ENCODE measurements at regions not wholly inside any gene's neighbourhood (a gene's known extent, or its start where the extent isn't known, plus 50 kb on each side); places are given as distances from the start of the nearest gene placed in this dataset.

DNA sequence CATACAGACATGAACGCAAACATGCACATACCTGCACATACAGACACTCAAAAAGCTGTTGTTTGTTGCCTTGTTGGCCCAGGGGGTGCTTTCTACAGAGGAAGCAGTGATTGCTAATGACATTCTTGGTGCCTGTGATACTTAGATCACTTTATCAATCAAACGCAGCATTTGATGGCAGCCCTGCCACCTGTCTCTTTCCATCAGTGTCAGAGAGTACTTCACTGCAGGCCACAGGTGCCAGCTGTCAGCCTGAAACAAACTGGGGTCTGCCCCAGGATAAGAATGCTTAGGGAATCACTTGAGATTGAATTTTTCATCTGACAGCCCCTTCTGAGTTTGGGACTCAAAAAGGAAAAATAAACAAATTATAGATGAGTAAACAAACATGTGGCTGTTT is 388.9 kb upstream of the SGCD start:
- POLR2A ChIA-PET (ENCODE audit: unreplicated experiment), result interaction anchor here (0.5 kb wide), 1 partner anchor 111 kb away, joined by 9 read pairs; no protein-coding TSS in a partner anchor

More for the DNA sequence above, 388.9 kb upstream of the SGCD start:
- Histone ChIP-seq H3K56ac (ENCODE audit: extremely low read depth, insufficient read depth, low read length) (no peak overlapping the region), H2AK5ac (ENCODE audit: low read depth, low read length) (no peak overlapping the region), H4K91ac (ENCODE audit: insufficient read depth, low read depth, low read length) (no peak overlapping the region), H3K4ac (ENCODE audit: low read depth, low read length) (no peak overlapping the region), H4K5ac (ENCODE audit: low read depth, low read length) (no peak overlapping the region), H3K79me1 (ENCODE audit: low read depth in 1 of 2, low read length in 2 of 2) (no peaks in the 10 kb centered on the region), H4K8ac (ENCODE audit: low read depth in 2 of 2, low read length in 2 of 2) (no peak overlapping the region), H3K14ac (replicated peaks; ENCODE audit: low read depth, low read length) (no peak overlapping the region), H3K23ac (ENCODE audit: low read depth, low read length) (no peak overlapping the region), H3K9ac (ENCODE audit: low read depth, low read length) (no peak overlapping the region), H3K4me2 (ENCODE audit: low read depth, low read length) (no peak overlapping the region), H2AK9ac (replicated peaks; ENCODE audit: low read depth, low read length, poor library complexity) (no peak overlapping the region), H3K9me3 (ENCODE audit: control insufficient read depth, insufficient read depth, low read length) (no peaks in the 10 kb centered on the region; the same call in 1 of the 2 replicates), H3K36me3 (ENCODE audit: control insufficient read depth, insufficient read depth, low read length) (no peaks in the 10 kb centered on the region), H2BK15ac (ENCODE audit: low read depth, low read length) (no peak overlapping the region), H3K27me3 (ENCODE audit: control insufficient read depth, insufficient read depth, low read length) (no peaks in the 10 kb centered on the region), H3K9me1 (ENCODE audit: insufficient read depth, low read length) (no peaks in the 10 kb centered on the region), H2BK5ac (ENCODE audit: low read depth, low read length, poor library complexity, severe bottlenecking) (no peak overlapping the region), H3K4me3 (ENCODE audit: insufficient read depth, low read depth, low read length) (no peak overlapping the region), H4K20me1 (ENCODE audit: insufficient read depth, low read length) (no peaks in the 10 kb centered on the region), H2BK120ac (ENCODE audit: low read depth, low read length) (no peak overlapping the region), H3K27ac (ENCODE audit: insufficient read depth, low read length) (no peak overlapping the region), H3K18ac (ENCODE audit: low read depth, low read length) (no peak overlapping the region), H2BK20ac (ENCODE audit: low read depth, low read length) (no peak overlapping the region), H2AFZ (replicated peaks; ENCODE audit: low read length, poor library complexity) (no peak overlapping the region), H3K4me1 (ENCODE audit: control insufficient read depth, insufficient read depth, low read length) (no peaks in the 10 kb centered on the region)
- intact Hi-C loops (cut with micrococcal nuclease) (no loop called here), in situ Hi-C loops (cut with MboI; ENCODE audit: low sequenced_read_pairs) (loop anchor here (25.0 kb wide), 1 partner anchor 1199 kb away; the partner anchor contains the start of gene MED7), dilution Hi-C loops (cut with HindIII; ENCODE audit: low sequenced_read_pairs, unreplicated experiment) (no loop called here)
- CTCF ChIA-PET, result no interaction called here
- BruUV-seq (replicated peaks), result no TSS peak
- no CpG with 5 or more reads among the region's 2 CpGs for WGBS, 2 experiments (ENCODE audit: extremely low coverage in 2 of 2, insufficient read length in 1 of 2)
- TF ChIP-seq, protein P1, sequence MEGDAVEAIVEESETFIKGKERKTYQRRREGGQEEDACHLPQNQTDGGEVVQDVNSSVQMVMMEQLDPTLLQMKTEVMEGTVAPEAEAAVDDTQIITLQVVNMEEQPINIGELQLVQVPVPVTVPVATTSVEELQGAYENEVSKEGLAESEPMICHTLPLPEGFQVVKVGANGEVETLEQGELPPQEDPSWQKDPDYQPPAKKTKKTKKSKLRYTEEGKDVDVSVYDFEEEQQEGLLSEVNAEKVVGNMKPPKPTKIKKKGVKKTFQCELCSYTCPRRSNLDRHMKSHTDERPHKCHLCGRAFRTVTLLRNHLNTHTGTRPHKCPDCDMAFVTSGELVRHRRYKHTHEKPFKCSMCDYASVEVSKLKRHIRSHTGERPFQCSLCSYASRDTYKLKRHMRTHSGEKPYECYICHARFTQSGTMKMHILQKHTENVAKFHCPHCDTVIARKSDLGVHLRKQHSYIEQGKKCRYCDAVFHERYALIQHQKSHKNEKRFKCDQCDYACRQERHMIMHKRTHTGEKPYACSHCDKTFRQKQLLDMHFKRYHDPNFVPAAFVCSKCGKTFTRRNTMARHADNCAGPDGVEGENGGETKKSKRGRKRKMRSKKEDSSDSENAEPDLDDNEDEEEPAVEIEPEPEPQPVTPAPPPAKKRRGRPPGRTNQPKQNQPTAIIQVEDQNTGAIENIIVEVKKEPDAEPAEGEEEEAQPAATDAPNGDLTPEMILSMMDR (conservative IDR thresholded peaks at IDR 0.05; ENCODE audit: low read depth, low read length), result no peak
- no peak for TF ChIP-seq NFE2L2 (IDR thresholded peaks at IDR 0.05; ENCODE audit: low read depth, low read length)
- TF ChIP-seq, protein P2, sequence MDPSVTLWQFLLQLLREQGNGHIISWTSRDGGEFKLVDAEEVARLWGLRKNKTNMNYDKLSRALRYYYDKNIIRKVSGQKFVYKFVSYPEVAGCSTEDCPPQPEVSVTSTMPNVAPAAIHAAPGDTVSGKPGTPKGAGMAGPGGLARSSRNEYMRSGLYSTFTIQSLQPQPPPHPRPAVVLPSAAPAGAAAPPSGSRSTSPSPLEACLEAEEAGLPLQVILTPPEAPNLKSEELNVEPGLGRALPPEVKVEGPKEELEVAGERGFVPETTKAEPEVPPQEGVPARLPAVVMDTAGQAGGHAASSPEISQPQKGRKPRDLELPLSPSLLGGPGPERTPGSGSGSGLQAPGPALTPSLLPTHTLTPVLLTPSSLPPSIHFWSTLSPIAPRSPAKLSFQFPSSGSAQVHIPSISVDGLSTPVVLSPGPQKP (IDR thresholded peaks at IDR 0.05; ENCODE audit: borderline replicate concordance, low read depth, low read length), result no peak
- no peak for DNase-seq
- ATAC-seq (ENCODE audit: low read depth), result no peak
